Activated CD4-positive, alpha-beta T cell treated with anti-CD3 and anti-CD28 coated beads, Interleukin-2, amount 50 U/mL, for 24 hours (primary cell): ENCODE measurements at regions not wholly inside any gene's neighbourhood (a gene's known extent, or its start where the extent isn't known, plus 50 kb on each side); places are given as distances from the start of the nearest gene placed in this dataset.

Source experiments
- DNase-seq, 2 donors: peaks; one replicate each; pipeline ENCODE4 v3.0.0-alpha.2; 2020; ENCODE audit warnings: low read depth in 1 of 2, low spot score in 1 of 2

DNA sequence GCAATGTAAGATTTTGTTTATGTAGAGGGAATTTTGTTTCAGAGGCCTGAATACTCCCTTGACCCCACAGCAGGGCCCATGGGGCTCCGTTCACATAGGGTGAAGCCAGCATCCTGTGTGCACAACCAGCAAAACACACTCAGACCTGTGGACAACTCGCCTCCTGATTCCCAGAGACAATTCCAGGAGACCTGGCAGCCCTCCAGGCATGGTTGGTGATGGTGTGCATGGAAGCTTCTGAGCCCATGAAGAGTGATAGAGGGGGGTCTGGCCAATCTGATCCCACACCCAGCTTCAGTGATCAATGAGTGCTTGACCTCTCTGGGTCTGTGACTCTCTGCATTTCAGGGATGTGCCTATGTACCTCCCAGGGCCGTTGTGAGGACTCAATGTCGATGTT, 91.0 kb upstream of the RAB6C start:
- no peak for DNase-seq

DNA sequence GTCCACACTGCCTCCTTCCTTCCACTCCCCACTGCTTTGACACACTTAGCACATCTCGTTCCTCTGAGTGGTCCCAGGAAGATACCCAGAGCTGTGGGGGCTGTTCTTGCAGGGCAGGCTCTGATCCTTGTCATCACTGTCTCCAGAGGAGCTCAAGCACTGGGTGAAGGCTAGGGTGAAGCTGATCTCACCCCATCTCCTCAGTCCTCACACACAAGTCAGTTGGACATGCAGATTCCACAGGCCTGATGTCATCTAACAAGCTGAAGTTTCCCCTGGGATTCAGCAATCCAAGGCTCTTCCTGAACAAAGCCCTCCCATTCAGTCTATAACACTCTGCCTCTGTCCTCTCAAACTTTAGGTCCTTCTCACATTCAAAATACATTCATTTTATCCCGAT, 90.6 kb upstream of the RAB6C start:
- no peak for DNase-seq

GRCh38 chr2:129891341-129892320, 87.8 kb upstream of the RAB6C start:
- no peak for DNase-seq

GRCh38 chr2:129892360-129892759, 87.1 kb upstream of the RAB6C start:
- no peak for DNase-seq

- no peak for DNase-seq
These were observed 86.7 kb upstream of the RAB6C start for GRCh38 chr2:129892773-129893172.

- DNase-seq = no peak
These were observed 86.2 kb upstream of the RAB6C start for GRCh38 chr2:129893244-129893643.

- DNase-seq = no peak
These were observed 84.8 kb upstream of the RAB6C start for GRCh38 chr2:129894616-129895015.

- no peak for DNase-seq
These were observed 84.4 kb upstream of the RAB6C start for GRCh38 chr2:129895061-129895460.

DNA sequence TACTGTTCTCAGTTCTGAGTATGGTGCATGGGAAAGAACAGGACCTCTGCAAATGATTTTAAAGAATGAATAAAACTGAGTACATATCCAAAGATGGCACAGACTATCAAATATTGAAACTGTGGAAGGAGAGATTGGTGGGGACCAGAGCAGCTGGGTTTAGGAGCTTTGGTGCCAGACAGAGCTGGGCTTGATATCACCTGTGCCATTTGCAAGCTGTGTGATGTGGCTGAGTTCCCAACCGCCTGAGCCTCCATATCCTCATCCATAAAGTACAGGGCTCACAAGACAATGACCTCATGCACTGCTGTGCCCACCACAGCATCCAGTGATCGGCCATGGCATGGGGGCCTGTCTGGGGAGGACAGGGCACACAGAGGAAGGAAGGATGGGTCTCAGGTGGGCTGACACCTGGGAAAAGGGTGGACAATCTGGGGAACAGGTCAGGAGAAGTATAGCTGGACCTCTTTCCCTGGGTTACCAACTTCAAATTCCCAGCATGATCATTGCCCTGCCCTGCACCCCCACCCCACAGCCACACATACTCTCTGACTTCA, 83.9 kb upstream of the RAB6C start:
- DNase-seq = no peak

- no peak for DNase-seq
These were observed 83.0 kb upstream of the RAB6C start for GRCh38 chr2:129896226-129897100.

GRCh38 chr2:129901754-129902415, 77.6 kb upstream of the RAB6C start:
- DNase-seq = no peak

DNA sequence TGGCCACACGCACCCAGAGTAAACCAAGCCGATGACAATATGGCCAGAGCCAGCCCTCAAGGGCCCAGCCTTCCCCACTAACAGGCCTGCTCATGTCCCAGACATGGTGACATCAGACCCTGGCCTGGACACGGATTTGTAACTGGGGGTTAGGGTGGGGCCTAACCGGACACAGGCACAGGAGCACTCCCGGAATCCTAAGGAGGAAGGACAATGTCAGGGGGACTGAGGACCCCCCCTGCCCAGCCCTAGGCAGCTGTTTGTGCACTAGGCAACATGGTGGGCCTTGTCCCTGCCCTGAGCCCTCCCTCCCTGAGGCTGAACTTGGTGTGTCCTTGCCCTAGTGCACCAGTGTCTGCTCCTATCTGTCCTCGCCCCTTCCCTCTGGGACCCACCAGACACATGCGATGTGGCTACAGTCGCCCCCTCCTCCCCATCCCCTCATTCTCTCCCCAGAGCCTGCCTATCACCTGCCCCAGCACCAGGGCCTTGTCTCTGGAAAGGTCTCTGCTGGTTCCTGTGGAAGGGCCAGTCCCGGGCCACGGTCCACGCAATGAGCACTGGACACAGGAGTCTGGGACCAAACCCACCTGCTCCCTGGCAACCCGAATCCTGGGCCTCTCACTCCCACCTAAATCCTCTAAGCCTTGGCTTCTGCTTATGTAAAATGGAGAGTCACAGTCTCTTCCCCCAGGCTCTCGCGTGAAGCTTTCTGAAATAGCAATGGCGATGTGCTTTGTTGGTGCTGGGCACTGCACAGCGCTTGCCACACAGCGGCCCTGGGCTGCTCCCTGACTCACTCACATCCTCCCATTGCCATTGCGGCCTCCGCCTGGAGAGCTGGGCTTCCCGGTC, 76.5 kb upstream of the RAB6C start:
- DNase-seq = no peak

DNA sequence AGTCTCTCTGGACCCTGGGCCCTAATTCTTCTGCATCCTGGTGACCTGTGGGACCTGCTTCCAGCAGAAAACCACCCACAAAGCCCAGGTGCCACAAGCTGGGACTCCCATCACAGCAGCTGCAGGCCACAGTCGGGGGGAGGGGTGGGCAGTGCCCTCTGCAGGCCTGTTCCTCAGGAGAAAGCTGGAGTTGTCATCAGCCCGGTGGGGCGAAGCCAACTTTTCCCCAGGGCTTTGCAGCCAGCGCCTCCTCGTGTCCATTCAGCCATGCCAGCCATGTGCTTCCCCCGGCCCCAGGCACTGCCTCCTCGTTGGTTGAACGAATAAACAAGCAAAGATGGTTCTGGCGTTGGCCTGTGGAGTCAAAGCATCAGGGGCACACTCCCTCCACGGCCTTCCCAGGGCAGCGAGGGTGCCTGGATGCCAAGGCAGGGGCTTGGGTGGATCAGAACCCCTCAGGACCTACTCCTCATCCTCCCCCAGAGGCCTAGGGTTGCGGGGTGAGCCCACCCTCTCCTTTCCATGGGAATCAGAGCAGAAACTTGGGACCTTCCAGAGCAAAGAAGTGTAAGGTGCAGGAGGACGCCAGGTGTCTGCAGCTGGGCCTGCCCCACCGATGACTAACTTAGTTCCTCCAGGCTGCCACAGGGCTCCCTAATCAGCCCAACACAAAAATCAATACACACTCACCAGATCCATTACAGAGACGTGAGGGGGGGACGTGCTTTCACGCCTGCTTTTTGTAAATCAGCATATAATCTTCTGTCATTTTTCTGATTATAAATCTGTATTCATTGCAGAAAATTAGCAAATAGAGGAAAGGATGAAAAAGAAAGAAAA, 75.7 kb upstream of the RAB6C start:
- DNase-seq = no peak

GRCh38 chr2:129904532-129905446, 74.7 kb upstream of the RAB6C start:
- no peak for DNase-seq

DNA sequence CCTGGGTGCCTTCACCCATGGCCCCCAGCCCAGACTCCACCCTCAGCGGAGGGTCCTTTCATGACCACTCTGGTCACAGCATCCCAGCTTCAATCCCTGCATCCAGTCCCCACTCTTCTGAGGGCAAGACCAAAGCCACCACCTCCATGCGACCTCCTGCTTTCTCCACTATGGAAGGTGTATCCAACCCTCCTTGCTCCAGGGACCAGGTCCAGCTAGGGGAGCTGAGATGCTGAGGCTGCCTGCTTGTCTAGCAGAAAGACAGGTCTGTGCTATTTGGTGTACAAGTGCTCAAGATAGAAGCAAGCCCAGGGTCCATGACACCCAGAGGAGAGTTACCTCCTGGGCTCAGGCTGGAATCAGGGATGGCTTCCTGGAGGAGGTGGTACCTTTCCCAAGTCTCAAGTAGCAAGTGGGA, 73.8 kb upstream of the RAB6C start:
- DNase-seq = no peak

GRCh38 chr2:129906139-129906860, 73.2 kb upstream of the RAB6C start:
- no peak for DNase-seq

DNA sequence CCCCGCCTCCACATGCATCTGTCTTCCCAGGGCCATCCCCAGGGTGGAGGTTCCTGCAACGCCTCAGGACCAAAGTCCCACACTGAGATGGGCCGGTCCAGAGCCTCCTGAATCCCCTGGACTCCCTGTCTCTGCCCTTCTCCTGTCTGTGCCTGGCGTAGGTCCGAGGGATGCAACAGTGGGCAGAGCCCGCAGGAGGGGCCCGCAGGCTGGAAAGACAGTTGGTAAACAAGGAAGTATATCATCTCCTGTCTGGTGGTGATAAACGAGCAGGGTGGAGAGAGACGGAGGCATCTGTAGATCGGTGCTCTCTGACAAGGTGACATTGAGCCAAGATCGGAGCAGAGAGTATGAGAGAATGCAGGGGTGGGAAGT, 72.6 kb upstream of the RAB6C start:
- DNase-seq = no peak
